Ishikawa (cell line): ENCODE measurements at regions not wholly inside any gene's neighbourhood (a gene's known extent, or its start where the extent isn't known, plus 50 kb on each side); places are given as distances from the start of the nearest gene placed in this dataset.

Source experiments
- EP300 ChIP-seq: IDR thresholded peaks from 2 replicates; pipeline ENCODE4 v1.6.1; 2012; ENCODE audit warnings: borderline replicate concordance
- TF ChIP-seq, protein P1 (sequence below): IDR thresholded peaks from 2 replicates; pipeline ENCODE4 v1.6.1; 2012

DNA sequence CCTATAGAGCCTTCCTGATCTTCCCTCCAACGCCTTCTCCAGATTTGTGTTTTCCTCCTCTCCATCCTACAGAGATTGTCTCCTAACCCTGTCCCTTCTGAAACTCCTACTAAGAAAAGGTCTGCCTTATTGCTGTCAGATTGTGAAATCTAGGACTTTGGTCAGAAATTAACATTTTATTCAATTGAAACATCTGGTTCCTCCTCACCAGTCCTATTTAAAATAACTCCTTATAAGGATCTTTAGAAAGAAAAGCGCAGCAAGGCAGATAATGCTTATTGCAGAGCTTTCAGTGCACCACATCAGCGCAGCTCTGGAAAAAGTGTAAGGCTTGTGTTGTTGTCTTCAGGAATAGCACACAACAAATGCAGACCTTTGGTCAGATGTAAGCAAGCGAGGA is 477.8 kb upstream of the CHST9 start:
- TF ChIP-seq EP300 = no peak
- TF ChIP-seq, protein P1, sequence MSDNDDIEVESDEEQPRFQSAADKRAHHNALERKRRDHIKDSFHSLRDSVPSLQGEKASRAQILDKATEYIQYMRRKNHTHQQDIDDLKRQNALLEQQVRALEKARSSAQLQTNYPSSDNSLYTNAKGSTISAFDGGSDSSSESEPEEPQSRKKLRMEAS = no peak
